ENCODE measurements at regions not wholly inside any gene's neighbourhood (a gene's known extent, or its start where the extent isn't known, plus 50 kb on each side); places are given as distances from the start of the nearest gene placed in this dataset.

- H3K27me3 ChIP-seq (replicated peaks; ENCODE audit: control insufficient read depth, insufficient read depth, low read length): no peaks in the 10 kb centered on the region
- no peak overlapping the region for H3K4me3 ChIP-seq (replicated peaks; ENCODE audit: low read depth, low read length)
- TF ChIP-seq, protein P1, sequence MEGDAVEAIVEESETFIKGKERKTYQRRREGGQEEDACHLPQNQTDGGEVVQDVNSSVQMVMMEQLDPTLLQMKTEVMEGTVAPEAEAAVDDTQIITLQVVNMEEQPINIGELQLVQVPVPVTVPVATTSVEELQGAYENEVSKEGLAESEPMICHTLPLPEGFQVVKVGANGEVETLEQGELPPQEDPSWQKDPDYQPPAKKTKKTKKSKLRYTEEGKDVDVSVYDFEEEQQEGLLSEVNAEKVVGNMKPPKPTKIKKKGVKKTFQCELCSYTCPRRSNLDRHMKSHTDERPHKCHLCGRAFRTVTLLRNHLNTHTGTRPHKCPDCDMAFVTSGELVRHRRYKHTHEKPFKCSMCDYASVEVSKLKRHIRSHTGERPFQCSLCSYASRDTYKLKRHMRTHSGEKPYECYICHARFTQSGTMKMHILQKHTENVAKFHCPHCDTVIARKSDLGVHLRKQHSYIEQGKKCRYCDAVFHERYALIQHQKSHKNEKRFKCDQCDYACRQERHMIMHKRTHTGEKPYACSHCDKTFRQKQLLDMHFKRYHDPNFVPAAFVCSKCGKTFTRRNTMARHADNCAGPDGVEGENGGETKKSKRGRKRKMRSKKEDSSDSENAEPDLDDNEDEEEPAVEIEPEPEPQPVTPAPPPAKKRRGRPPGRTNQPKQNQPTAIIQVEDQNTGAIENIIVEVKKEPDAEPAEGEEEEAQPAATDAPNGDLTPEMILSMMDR (IDR thresholded peaks at IDR 0.05; ENCODE audit: insufficient read depth, low read length, poor library complexity, severe bottlenecking): no peak
- no peaks in the 10 kb centered on the region for H3K36me3 ChIP-seq (ENCODE audit: control insufficient read depth, insufficient read depth, low read length)
- DNase-seq (ENCODE audit: extremely low read depth, insufficient read length): no peak
Observed at GRCh38 chr7:152553671-152554317, 118.0 kb upstream of the KMT2C start.

GRCh38 chr7:152551304-152552036 lies 115.7 kb upstream of the KMT2C start:
- no peak for DNase-seq (ENCODE audit: extremely low read depth, insufficient read length)
- H3K27me3 ChIP-seq (replicated peaks; ENCODE audit: control insufficient read depth, insufficient read depth, low read length): no peaks in the 10 kb centered on the region
- TF ChIP-seq, protein P1 (IDR thresholded peaks at IDR 0.05; ENCODE audit: insufficient read depth, low read length, poor library complexity, severe bottlenecking): no peak
- H3K36me3 ChIP-seq (ENCODE audit: control insufficient read depth, insufficient read depth, low read length): no peaks in the 10 kb centered on the region
- no peak overlapping the region for H3K4me3 ChIP-seq (replicated peaks; ENCODE audit: low read depth, low read length)

GRCh38 chr7:152544971-152545619 lies 109.3 kb upstream of the KMT2C start:
- Histone ChIP-seq H3K36me3 (ENCODE audit: control insufficient read depth, insufficient read depth, low read length) (no peaks in the 10 kb centered on the region), H3K27me3 (replicated peaks; ENCODE audit: control insufficient read depth, insufficient read depth, low read length) (no peaks in the 10 kb centered on the region), H3K4me3 (replicated peaks; ENCODE audit: low read depth, low read length) (no peak overlapping the region)
- DNase-seq (ENCODE audit: extremely low read depth, insufficient read length): no peak
- TF ChIP-seq, protein P1 (IDR thresholded peaks at IDR 0.05; ENCODE audit: insufficient read depth, low read length, poor library complexity, severe bottlenecking): no peak

- no peaks in the 10 kb centered on the region for H3K27me3 ChIP-seq (replicated peaks; ENCODE audit: control insufficient read depth, insufficient read depth, low read length)
- no peaks in the 10 kb centered on the region for H3K36me3 ChIP-seq (ENCODE audit: control insufficient read depth, insufficient read depth, low read length)
- no peak overlapping the region for H3K4me3 ChIP-seq (replicated peaks; ENCODE audit: low read depth, low read length)
- TF ChIP-seq, protein P1 (IDR thresholded peaks at IDR 0.05; ENCODE audit: insufficient read depth, low read length, poor library complexity, severe bottlenecking): no peak
- DNase-seq (ENCODE audit: extremely low read depth, insufficient read length): no peak
Observed at GRCh38 chr7:152544481-152544927, 108.7 kb upstream of the KMT2C start.

DNA sequence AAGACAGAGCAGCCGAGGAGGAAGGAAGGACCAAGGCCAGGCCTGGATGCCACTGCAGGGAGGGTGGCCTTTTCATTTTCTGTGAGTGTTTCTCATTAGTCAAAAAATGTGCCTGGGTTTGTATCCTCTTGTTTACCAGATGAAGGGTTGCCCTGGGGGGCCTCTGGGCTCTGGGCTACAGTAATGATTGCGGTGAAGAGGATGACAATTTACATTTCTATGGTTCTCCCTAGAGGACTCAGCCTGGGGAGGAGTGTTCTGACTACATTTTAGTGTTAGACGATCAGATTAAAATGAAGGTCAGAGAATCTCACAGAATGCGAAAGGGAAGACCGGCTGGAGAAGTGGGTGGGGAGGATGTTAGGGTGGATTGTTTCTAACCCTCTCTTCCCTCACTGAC lies 108.0 kb upstream of the KMT2C start:
- TF ChIP-seq, protein P1 (IDR thresholded peaks at IDR 0.05; ENCODE audit: insufficient read depth, low read length, poor library complexity, severe bottlenecking): no peak
- no peaks in the 10 kb centered on the region for H3K36me3 ChIP-seq (ENCODE audit: control insufficient read depth, insufficient read depth, low read length)
- no peak for DNase-seq (ENCODE audit: extremely low read depth, insufficient read length)
- H3K4me3 ChIP-seq (replicated peaks; ENCODE audit: low read depth, low read length): no peak overlapping the region
- no peaks in the 10 kb centered on the region for H3K27me3 ChIP-seq (replicated peaks; ENCODE audit: control insufficient read depth, insufficient read depth, low read length)
